HEK293 (cell line): ENCODE measurements at regions not wholly inside any gene's neighbourhood (a gene's known extent, or its start where the extent isn't known, plus 50 kb on each side); places are given as distances from the start of the nearest gene placed in this dataset.

Source experiments
- CTCF ChIA-PET: fragments of 350-600 bp; formaldehyde crosslinking; extraction: SDS; loops from one replicate; lab custom pipeline; 2021; ENCODE audit warnings: antibody characterized with exemption; lab: Yijun Ruan, JAX
- POLR2A ChIA-PET: fragments of 300-600 bp; formaldehyde crosslinking; extraction: SDS; loops from one replicate; lab custom pipeline; 2020; ENCODE audit warnings: antibody characterized with exemption, inconsistent platforms; lab: Yijun Ruan, JAX
- H3K27ac ChIP-seq: fragments of 200-500 bp; sonication (Bioruptor generic); 2 replicates; pipeline ENCODE4 v1.5.1; 2014; ENCODE audit warnings: low read depth, low read length, control low read depth, inconsistent platforms; ENCODE audit errors: extremely low read depth
- H3K36me3 ChIP-seq, 2 experiments: fragments of 200-500 bp in 1 of 2; sonication (Bioruptor generic) in 1 of 2; 1 replicate in 1 of 2; 2 replicates in 1 of 2; pipeline ENCODE4 v1.5.1; 2014 to 2017; ENCODE audit warnings: inconsistent platforms in 2 of 2, low read length in 2 of 2; ENCODE audit not compliant: control insufficient read depth in 2 of 2, insufficient read depth in 1 of 2
- H3K4me1 ChIP-seq: fragments of 200-500 bp; sonication (Bioruptor generic); 2 replicates; pipeline ENCODE4 v1.5.1; 2014; ENCODE audit warnings: mild to moderate bottlenecking, low read length, inconsistent platforms; ENCODE audit not compliant: control insufficient read depth, insufficient read depth
- H3K4me3 ChIP-seq: 2 replicates; pipeline ENCODE4 v1.5.1; 2011; ENCODE audit warnings: low read depth, mild to moderate bottlenecking, control low read depth, low read length, moderate library complexity
- H3K9me3 ChIP-seq: fragments of 200-500 bp; sonication (Bioruptor generic); 2 replicates; pipeline ENCODE4 v1.5.1; 2014; ENCODE audit warnings: low read depth, low read length, inconsistent platforms; ENCODE audit not compliant: control insufficient read depth, insufficient read depth
- BCL11B ChIP-seq: fragments of 450-650 bp; formaldehyde crosslinking; IDR thresholded peaks from 2 replicates; pipeline ENCODE4 v1.5.1; 2016; ENCODE audit warnings: low read depth, missing biosample characterization, missing genetic modification characterization
- KLF16 ChIP-seq: fragments of 450-650 bp; formaldehyde crosslinking; IDR thresholded peaks from 2 replicates; pipeline ENCODE4 v1.5.1; 2017; ENCODE audit warnings: missing biosample characterization, missing genetic modification characterization
- MZF1 ChIP-seq: fragments of 450-650 bp; formaldehyde crosslinking; IDR thresholded peaks from 2 replicates; pipeline ENCODE4 v1.5.1; 2017; ENCODE audit warnings: missing biosample characterization, missing genetic modification characterization, borderline replicate concordance
- SETDB1 ChIP-seq: IDR thresholded peaks from one replicate; pipeline ENCODE4 v1.6.1; 2017; ENCODE audit warnings: mild to moderate bottlenecking, low read length, moderate library complexity, mixed read lengths; ENCODE audit not compliant: insufficient read length
- ZNF146 ChIP-seq: fragments of 450-650 bp; formaldehyde crosslinking; IDR thresholded peaks from 2 replicates; pipeline ENCODE4 v1.5.1; 2016; ENCODE audit warnings: missing biosample characterization, missing genetic modification characterization
- ZNF239 ChIP-seq: fragments of 450-650 bp; formaldehyde crosslinking; IDR thresholded peaks from 2 replicates; pipeline ENCODE4 v1.5.1; 2016; ENCODE audit warnings: missing biosample characterization, missing genetic modification characterization
- ZNF266 ChIP-seq: fragments of 450-650 bp; formaldehyde crosslinking; IDR thresholded peaks from 2 replicates; pipeline ENCODE4 v1.5.1; 2016; ENCODE audit warnings: missing biosample characterization, missing genetic modification characterization, low read depth
- ZNF350 ChIP-seq: fragments of 450-650 bp; formaldehyde crosslinking; IDR thresholded peaks from 2 replicates; pipeline ENCODE4 v1.5.0; 2017; ENCODE audit warnings: missing biosample characterization, mild to moderate bottlenecking, missing genetic modification characterization
- ZNF354C ChIP-seq: fragments of 450-650 bp; formaldehyde crosslinking; IDR thresholded peaks from 2 replicates; pipeline ENCODE4 v1.5.1; 2016; ENCODE audit warnings: missing biosample characterization, missing genetic modification characterization, low read depth, borderline replicate concordance
- ZNF366 ChIP-seq: fragments of 450-650 bp; formaldehyde crosslinking; conservative IDR thresholded peaks from 2 replicates; pipeline ENCODE4 v1.5.1; 2016; ENCODE audit warnings: missing biosample characterization, missing genetic modification characterization
- ZNF394 ChIP-seq: fragments of 450-650 bp; formaldehyde crosslinking; IDR thresholded peaks from 2 replicates; pipeline ENCODE4 v1.5.1; 2016; ENCODE audit warnings: missing biosample characterization, missing genetic modification characterization, mild to moderate bottlenecking, moderate library complexity, borderline replicate concordance
- ZNF501 ChIP-seq: fragments of 450-650 bp; formaldehyde crosslinking; IDR thresholded peaks from 2 replicates; pipeline ENCODE4 v1.5.1; 2016; ENCODE audit warnings: missing biosample characterization, missing genetic modification characterization
- ZNF585B ChIP-seq: fragments of 450-650 bp; formaldehyde crosslinking; IDR thresholded peaks from 2 replicates; pipeline ENCODE4 v1.5.1; 2016; ENCODE audit warnings: missing biosample characterization, missing genetic modification characterization
- ZNF624 ChIP-seq: fragments of 450-650 bp; formaldehyde crosslinking; IDR thresholded peaks from 2 replicates; pipeline ENCODE4 v1.5.1; 2017; ENCODE audit warnings: missing biosample characterization, missing genetic modification characterization
- ZNF76 ChIP-seq: fragments of 450-650 bp; formaldehyde crosslinking; IDR thresholded peaks from 2 replicates; pipeline ENCODE4; 2016; ENCODE audit warnings: low read depth, missing biosample characterization, missing genetic modification characterization, borderline replicate concordance
- ZNF785 ChIP-seq: fragments of 450-650 bp; formaldehyde crosslinking; IDR thresholded peaks from 2 replicates; pipeline ENCODE4 v1.5.1; 2016; ENCODE audit warnings: missing biosample characterization, missing genetic modification characterization
- ZNF830 ChIP-seq: fragments of 450-650 bp; IDR thresholded peaks from 2 replicates; pipeline ENCODE4 v1.5.0; 2018; ENCODE audit warnings: missing biosample characterization, missing genetic modification characterization, low read depth, mild to moderate bottlenecking, moderate library complexity
- ZNF843 ChIP-seq: fragments of 450-650 bp; formaldehyde crosslinking; IDR thresholded peaks from 2 replicates; pipeline ENCODE4 v1.5.1; 2016; ENCODE audit warnings: missing biosample characterization, missing genetic modification characterization
- TF ChIP-seq, protein P1 (sequence below): fragments of 450-650 bp; formaldehyde crosslinking; conservative IDR thresholded peaks from 2 replicates; pipeline ENCODE4 v1.5.1; 2016; ENCODE audit warnings: low read depth, missing biosample characterization, missing genetic modification characterization
- TF ChIP-seq, protein P2 (sequence below): fragments of 450-650 bp; formaldehyde crosslinking; IDR thresholded peaks from 2 replicates; pipeline ENCODE4 v1.5.1; 2017; ENCODE audit warnings: missing biosample characterization, missing genetic modification characterization
- TF ChIP-seq, protein P3 (sequence below): fragments of 450-650 bp; formaldehyde crosslinking; IDR thresholded peaks from 2 replicates; pipeline ENCODE4 v1.5.1; 2016; ENCODE audit warnings: missing biosample characterization, missing genetic modification characterization

DNA sequence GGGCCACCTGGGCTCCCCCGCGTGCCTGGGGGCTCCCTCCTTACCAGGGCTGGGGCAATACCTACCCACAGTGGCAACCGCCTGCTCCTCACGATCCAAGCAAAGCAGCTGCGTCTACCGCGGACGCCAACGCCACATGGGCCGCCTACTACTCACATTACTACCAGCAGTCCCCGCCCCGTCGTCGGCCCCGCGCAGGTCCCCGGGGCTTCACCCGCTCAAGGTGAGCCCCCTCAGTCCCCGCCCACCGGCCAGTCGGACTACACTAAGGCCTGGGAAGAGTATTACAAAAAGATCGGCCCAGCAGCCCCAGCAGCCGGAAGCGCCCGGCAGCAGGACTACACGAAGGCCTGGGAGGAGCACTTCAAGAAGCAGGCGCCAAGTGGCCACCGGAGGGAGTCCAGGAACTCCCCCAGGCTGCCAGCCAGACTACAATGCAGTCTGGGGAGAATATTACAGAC is 106.0 kb upstream of the MTAP start:
- Histone ChIP-seq H3K9me3 (no peaks in the 10 kb centered on the region), H3K4me1 (no peaks in the 10 kb centered on the region), H3K36me3 (no peaks in the 10 kb centered on the region), H3K4me3 (no peak overlapping the region), H3K27ac (no peak overlapping the region)
- POLR2A ChIA-PET, result no interaction called here
- no peak for TF ChIP-seq ZNF501 (tag by site-specific recombination)
- no peak for TF ChIP-seq MZF1 (tag by site-specific recombination)
- TF ChIP-seq ZNF830 (tag by site-specific recombination), result no peak
- TF ChIP-seq SETDB1, result no peak
- TF ChIP-seq ZNF366 (tag by site-specific recombination), result no peak
- TF ChIP-seq ZNF354C (tag by site-specific recombination), result no peak
- TF ChIP-seq, protein P1, sequence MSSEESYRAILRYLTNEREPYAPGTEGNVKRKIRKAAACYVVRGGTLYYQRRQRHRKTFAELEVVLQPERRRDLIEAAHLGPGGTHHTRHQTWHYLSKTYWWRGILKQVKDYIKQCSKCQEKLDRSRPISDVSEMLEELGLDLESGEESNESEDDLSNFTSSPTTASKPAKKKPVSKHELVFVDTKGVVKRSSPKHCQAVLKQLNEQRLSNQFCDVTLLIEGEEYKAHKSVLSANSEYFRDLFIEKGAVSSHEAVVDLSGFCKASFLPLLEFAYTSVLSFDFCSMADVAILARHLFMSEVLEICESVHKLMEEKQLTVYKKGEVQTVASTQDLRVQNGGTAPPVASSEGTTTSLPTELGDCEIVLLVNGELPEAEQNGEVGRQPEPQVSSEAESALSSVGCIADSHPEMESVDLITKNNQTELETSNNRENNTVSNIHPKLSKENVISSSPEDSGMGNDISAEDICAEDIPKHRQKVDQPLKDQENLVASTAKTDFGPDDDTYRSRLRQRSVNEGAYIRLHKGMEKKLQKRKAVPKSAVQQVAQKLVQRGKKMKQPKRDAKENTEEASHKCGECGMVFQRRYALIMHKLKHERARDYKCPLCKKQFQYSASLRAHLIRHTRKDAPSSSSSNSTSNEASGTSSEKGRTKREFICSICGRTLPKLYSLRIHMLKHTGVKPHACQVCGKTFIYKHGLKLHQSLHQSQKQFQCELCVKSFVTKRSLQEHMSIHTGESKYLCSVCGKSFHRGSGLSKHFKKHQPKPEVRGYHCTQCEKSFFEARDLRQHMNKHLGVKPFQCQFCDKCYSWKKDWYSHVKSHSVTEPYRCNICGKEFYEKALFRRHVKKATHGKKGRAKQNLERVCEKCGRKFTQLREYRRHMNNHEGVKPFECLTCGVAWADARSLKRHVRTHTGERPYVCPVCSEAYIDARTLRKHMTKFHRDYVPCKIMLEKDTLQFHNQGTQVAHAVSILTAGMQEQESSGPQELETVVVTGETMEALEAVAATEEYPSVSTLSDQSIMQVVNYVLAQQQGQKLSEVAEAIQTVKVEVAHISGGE (tag by site-specific recombination), result no peak
- no peak for TF ChIP-seq ZNF843 (tag by site-specific recombination)
- TF ChIP-seq BCL11B, result no peak
- CTCF ChIA-PET, result no interaction called here

DNA sequence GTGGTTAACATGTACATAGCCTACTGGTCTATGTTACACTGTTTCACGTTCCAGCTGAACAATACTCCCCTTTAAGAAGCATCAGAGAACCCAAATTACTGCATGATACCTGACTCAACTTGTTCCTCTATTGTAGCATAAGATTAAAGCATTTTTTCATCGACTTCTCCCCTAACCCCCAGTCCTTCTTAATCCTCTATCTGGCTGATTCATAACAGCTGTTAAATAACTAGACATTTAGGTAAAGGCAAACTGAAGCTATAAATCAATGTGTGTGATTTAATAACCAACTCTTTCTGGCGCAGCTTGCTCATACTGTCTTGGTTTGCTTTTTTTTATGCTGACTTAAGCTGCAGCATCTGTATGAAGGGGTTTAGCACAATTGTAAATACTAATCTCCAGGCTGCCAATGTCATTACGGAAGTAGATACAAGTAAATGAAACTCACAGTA is 94.2 kb upstream of the MTAP start:
- ChIA-PET CTCF (interaction anchor here (1.0 to 2.9 kb wide), 15 partner anchors 8 to 455 kb away, joined by 3 to 31 read pairs (median 6); no protein-coding TSS in a partner anchor), POLR2A (no interaction called here)
- Histone ChIP-seq H3K4me3 (no peak overlapping the region), H3K9me3 (no peaks in the 10 kb centered on the region), H3K27ac (no peak overlapping the region), H3K36me3 (no peaks in the 10 kb centered on the region), H3K4me1 (no peaks in the 10 kb centered on the region)
- TF ChIP-seq ZNF394 (tag by site-specific recombination) (no peak), ZNF585B (no peak), ZNF366 (tag by site-specific recombination) (no peak), ZNF350 (no peak), KLF16 (no peak)
- TF ChIP-seq, protein P2, sequence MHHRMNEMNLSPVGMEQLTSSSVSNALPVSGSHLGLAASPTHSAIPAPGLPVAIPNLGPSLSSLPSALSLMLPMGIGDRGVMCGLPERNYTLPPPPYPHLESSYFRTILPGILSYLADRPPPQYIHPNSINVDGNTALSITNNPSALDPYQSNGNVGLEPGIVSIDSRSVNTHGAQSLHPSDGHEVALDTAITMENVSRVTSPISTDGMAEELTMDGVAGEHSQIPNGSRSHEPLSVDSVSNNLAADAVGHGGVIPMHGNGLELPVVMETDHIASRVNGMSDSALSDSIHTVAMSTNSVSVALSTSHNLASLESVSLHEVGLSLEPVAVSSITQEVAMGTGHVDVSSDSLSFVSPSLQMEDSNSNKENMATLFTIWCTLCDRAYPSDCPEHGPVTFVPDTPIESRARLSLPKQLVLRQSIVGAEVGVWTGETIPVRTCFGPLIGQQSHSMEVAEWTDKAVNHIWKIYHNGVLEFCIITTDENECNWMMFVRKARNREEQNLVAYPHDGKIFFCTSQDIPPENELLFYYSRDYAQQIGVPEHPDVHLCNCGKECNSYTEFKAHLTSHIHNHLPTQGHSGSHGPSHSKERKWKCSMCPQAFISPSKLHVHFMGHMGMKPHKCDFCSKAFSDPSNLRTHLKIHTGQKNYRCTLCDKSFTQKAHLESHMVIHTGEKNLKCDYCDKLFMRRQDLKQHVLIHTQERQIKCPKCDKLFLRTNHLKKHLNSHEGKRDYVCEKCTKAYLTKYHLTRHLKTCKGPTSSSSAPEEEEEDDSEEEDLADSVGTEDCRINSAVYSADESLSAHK (tag by site-specific recombination), result no peak

DNA sequence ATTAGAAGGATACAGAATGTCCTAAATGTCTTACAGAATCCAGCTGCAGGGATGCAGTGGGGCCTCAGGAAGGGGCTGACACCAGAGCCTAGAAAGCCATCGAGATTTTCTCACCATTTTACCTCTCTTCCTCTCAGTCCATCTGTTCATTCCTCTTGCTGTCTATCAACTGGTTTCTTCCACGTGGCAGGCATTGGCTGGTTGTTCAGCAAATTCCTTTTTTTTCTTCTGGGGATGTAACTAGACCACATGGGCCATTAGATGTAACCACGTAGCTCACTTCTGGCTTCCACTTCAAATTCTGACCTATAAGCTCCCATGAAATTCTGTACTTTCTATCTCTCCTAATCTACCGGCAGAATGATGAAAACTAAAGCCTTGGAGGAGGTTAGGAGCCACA is 93.6 kb upstream of the MTAP start:
- no peaks in the 10 kb centered on the region for H3K4me1 ChIP-seq
- ChIA-PET POLR2A (no interaction called here), CTCF (interaction anchor here (0.6 to 2.9 kb wide), 40 partner anchors 9 to 513 kb away, joined by 3 to 31 read pairs (median 4); no protein-coding TSS in a partner anchor)
- no peak overlapping the region for H3K27ac ChIP-seq
- no peak overlapping the region for H3K4me3 ChIP-seq
- no peaks in the 10 kb centered on the region for H3K9me3 ChIP-seq
- no peaks in the 10 kb centered on the region for H3K36me3 ChIP-seq
- TF ChIP-seq ZNF624 (tag by site-specific recombination) (no peak), ZNF785 (no peak), ZNF350 (no peak), ZNF76 (tag by site-specific recombination) (no peak), ZNF266 (tag by site-specific recombination) (no peak), ZNF146 (tag by site-specific recombination) (no peak), ZNF239 (tag by site-specific recombination) (no peak)
- TF ChIP-seq, protein P1 (tag by site-specific recombination), result no peak
- TF ChIP-seq, protein P3, sequence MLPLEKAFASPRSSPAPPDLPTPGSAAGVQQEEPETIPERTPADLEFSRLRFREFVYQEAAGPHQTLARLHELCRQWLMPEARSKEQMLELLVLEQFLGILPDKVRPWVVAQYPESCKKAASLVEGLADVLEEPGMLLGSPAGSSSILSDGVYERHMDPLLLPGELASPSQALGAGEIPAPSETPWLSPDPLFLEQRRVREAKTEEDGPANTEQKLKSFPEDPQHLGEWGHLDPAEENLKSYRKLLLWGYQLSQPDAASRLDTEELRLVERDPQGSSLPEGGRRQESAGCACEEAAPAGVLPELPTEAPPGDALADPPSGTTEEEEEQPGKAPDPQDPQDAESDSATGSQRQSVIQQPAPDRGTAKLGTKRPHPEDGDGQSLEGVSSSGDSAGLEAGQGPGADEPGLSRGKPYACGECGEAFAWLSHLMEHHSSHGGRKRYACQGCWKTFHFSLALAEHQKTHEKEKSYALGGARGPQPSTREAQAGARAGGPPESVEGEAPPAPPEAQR, result no peak
